PC-3 (cell line): ENCODE measurements at regions not wholly inside any gene's neighbourhood (a gene's known extent, or its start where the extent isn't known, plus 50 kb on each side); places are given as distances from the start of the nearest gene placed in this dataset.

Source experiments
- ATAC-seq: fragments of 200-7000 bp; cut with Tn5 transposase; 2 replicates; pipeline ENCODE4 v1.9.1; 2020; ENCODE audit warnings: mild to moderate bottlenecking, moderate library complexity
- BruUV-seq: library from RNA; stranded (reverse); fragments of 400-500 nt; replicated peaks from 2 replicates; lab custom pipeline; 2021; lab: Mats Ljungman, UMichigan
- CTCF ChIA-PET: fragments of 300-600 bp; sonication (Branson Sonifier 250); formaldehyde crosslinking; loops from one replicate; lab custom pipeline; 2022; ENCODE audit warnings: antibody characterized with exemption; lab: Charles Lee
- POLR2A ChIA-PET: fragments of 300-600 bp; sonication (Branson Sonifier 250); formaldehyde crosslinking; loops from one replicate; lab custom pipeline; 2022; ENCODE audit warnings: antibody characterized with exemption; ENCODE audit not compliant: unreplicated experiment; lab: Charles Lee
- DNase-seq: peaks from one replicate; pipeline ENCODE4 v3.0.0-alpha.2; 2015
- H2AFZ ChIP-seq: fragments of 300-600 bp; sonication (generic); 2 replicates; pipeline ENCODE4 v1.6.0; 2016; ENCODE audit warnings: antibody characterized with exemption, low read length
- H3F3A ChIP-seq: fragments of 300-600 bp; sonication (generic); one replicate; pipeline ENCODE4 v1.6.0; 2017; ENCODE audit warnings: antibody characterized with exemption, low read length, control low read depth, mild to moderate bottlenecking; ENCODE audit not compliant: unreplicated experiment
- H3K27ac ChIP-seq: fragments of 300-600 bp; sonication (generic); 2 replicates; pipeline ENCODE4 v1.5.1; 2016; ENCODE audit warnings: mild to moderate bottlenecking, low read length
- H3K27me3 ChIP-seq: fragments of 300-600 bp; sonication (generic); 2 replicates; pipeline ENCODE4 v1.6.1; 2016; ENCODE audit warnings: low read length, mixed read lengths
- H3K36me3 ChIP-seq: fragments of 300-600 bp; sonication (generic); 2 replicates; pipeline ENCODE4 v1.6.1; 2016; ENCODE audit warnings: low read depth, mixed run types, low read length, mixed read lengths
- H3K4me1 ChIP-seq: fragments of 300-600 bp; sonication (generic); 2 replicates; pipeline ENCODE4 v1.5.1; 2016; ENCODE audit warnings: low read length; ENCODE audit not compliant: insufficient read depth
- H3K4me2 ChIP-seq: fragments of 300-600 bp; sonication (generic); 2 replicates; pipeline ENCODE4 v1.6.0; 2016; ENCODE audit warnings: low read length
- H3K4me3 ChIP-seq: fragments of 300-600 bp; sonication (generic); 2 replicates; pipeline ENCODE4 v1.5.1; 2016; ENCODE audit warnings: mild to moderate bottlenecking, low read length, mixed read lengths
- H3K79me2 ChIP-seq: fragments of 300-600 bp; sonication (generic); 2 replicates; pipeline ENCODE4 v1.6.1; 2017; ENCODE audit warnings: low read length, mixed read lengths
- H3K9ac ChIP-seq: fragments of 300-600 bp; sonication (generic); 2 replicates; pipeline ENCODE4 v1.6.0; 2016; ENCODE audit warnings: mild to moderate bottlenecking, low read length
- H3K9me2 ChIP-seq: fragments of 300-600 bp; sonication (generic); replicated peaks from 2 replicates; pipeline ENCODE4 v1.6.1; 2016; ENCODE audit warnings: mixed run types, low read length, mixed read lengths
- H3K9me3 ChIP-seq: fragments of 300-600 bp; sonication (generic); 2 replicates; pipeline ENCODE4 v1.6.1; 2016; ENCODE audit warnings: low read length, mixed read lengths
- H4K20me1 ChIP-seq: fragments of 300-600 bp; sonication (generic); 2 replicates; pipeline ENCODE4 v1.6.1; 2016; ENCODE audit warnings: low read length, mixed read lengths
- CTCF ChIP-seq: fragments of 300-600 bp; sonication (generic); conservative IDR thresholded peaks from 2 replicates; pipeline ENCODE4 v1.5.1; 2017; ENCODE audit warnings: antibody characterized with exemption, low read depth, mild to moderate bottlenecking, low read length
- EZH2 ChIP-seq: fragments of 300-600 bp; sonication (generic); IDR thresholded peaks from one replicate; pipeline ENCODE4 v1.6.1; 2017; ENCODE audit warnings: antibody characterized with exemption, mild to moderate bottlenecking, low read length; ENCODE audit not compliant: unreplicated experiment
- EZH2phosphoT487 ChIP-seq: fragments of 300-600 bp; sonication (generic); IDR thresholded peaks from 2 replicates; pipeline ENCODE4 v1.6.1; 2018; ENCODE audit warnings: mild to moderate bottlenecking, antibody characterized with exemption, low read length, borderline replicate concordance
- intact Hi-C: fragments of 100-400 bp; cut with micrococcal nuclease; formaldehyde crosslinking; loops from 2 replicates; pipeline ENCODE4 v1.9.0; 2023

- POLR2A ChIA-PET = no interaction called here
- intact Hi-C loops = loop anchor here (1.0 to 10.0 kb wide), 4 partner anchors 41 to 258 kb away; partner anchors contain the start of gene TLN2
- no peaks in the 10 kb centered on the region for H3F3A ChIP-seq
- H3K4me2 ChIP-seq = peak overlapping the region; percentile 6; the same call in 1 of the 2 replicates
- H4K20me1 ChIP-seq = no peaks in the 10 kb centered on the region
- no TSS peak for BruUV-seq
- no peak overlapping the region for H2AFZ ChIP-seq
- TF ChIP-seq CTCF = no peak
- no peak for TF ChIP-seq EZH2phosphoT487
- no peak for TF ChIP-seq EZH2
- CTCF ChIA-PET = interaction anchor here (0.7 kb wide), 1 partner anchor 560 kb away, joined by 8 read pairs; no protein-coding TSS in a partner anchor
- DNase-seq (no peak), ATAC-seq (no peak)
- no peaks in the 10 kb centered on the region for H3K9me2 ChIP-seq
- peak overlapping the region; percentile 43 for H3K27ac ChIP-seq
- no peaks in the 10 kb centered on the region for H3K79me2 ChIP-seq
- H3K4me3 ChIP-seq = no peak overlapping the region
- H3K9ac ChIP-seq = no peak overlapping the region
- H3K36me3 ChIP-seq = no peaks in the 10 kb centered on the region
- no peaks in the 10 kb centered on the region for H3K27me3 ChIP-seq
- peaks cover 17% of the 10 kb centered on the region for H3K4me1 ChIP-seq
- H3K9me3 ChIP-seq = no peaks in the 10 kb centered on the region
Observed at GRCh38 chr15:62647843-62648505, 394.6 kb upstream of the TPM1 start.

- no peak overlapping the region for H3K4me3 ChIP-seq
- no peak for TF ChIP-seq EZH2
- TF ChIP-seq CTCF = peak; percentile 61
- no peaks in the 10 kb centered on the region for H3F3A ChIP-seq
- no peak overlapping the region for H3K4me2 ChIP-seq
- ChIA-PET POLR2A (no interaction called here), CTCF (interaction anchor here (0.7 kb wide), 1 partner anchor 30 kb away, joined by 3 read pairs; no protein-coding TSS in a partner anchor)
- H3K27ac ChIP-seq = no peak overlapping the region
- H3K27me3 ChIP-seq = no peaks in the 10 kb centered on the region
- H4K20me1 ChIP-seq = no peaks in the 10 kb centered on the region
- H3K9ac ChIP-seq = no peak overlapping the region
- H3K9me2 ChIP-seq = no peaks in the 10 kb centered on the region
- no peak for ATAC-seq
- intact Hi-C loops = loop anchor here (10.0 kb wide), 2 partner anchors 94 to 194 kb away; no protein-coding TSS in a partner anchor
- no TSS peak for BruUV-seq
- H2AFZ ChIP-seq = no peak overlapping the region
- no peaks in the 10 kb centered on the region for H3K9me3 ChIP-seq
- no peaks in the 10 kb centered on the region for H3K79me2 ChIP-seq
- peak; percentile 59 for DNase-seq
- H3K4me1 ChIP-seq = peaks cover 17% of the 10 kb centered on the region
- H3K36me3 ChIP-seq = no peaks in the 10 kb centered on the region
Observed at GRCh38 chr15:62648954-62649353, 393.6 kb upstream of the TPM1 start.

GRCh38 chr15:62649793-62650420 lies 392.6 kb upstream of the TPM1 start:
- H3K36me3 ChIP-seq = no peaks in the 10 kb centered on the region
- intact Hi-C loops = loop anchor here (10.0 kb wide), 2 partner anchors 95 to 195 kb away; no protein-coding TSS in a partner anchor
- ChIA-PET CTCF (interaction anchor here (0.7 kb wide), 1 partner anchor 31 kb away, joined by 3 read pairs; no protein-coding TSS in a partner anchor), POLR2A (no interaction called here)
- no peak overlapping the region for H3K4me3 ChIP-seq
- H2AFZ ChIP-seq = no peak overlapping the region
- H3K9me2 ChIP-seq = no peaks in the 10 kb centered on the region
- no peak for TF ChIP-seq EZH2
- no peak for TF ChIP-seq CTCF
- TF ChIP-seq EZH2phosphoT487 = no peak
- BruUV-seq = no TSS peak
- no peak for ATAC-seq
- H3K27ac ChIP-seq = no peak overlapping the region
- no peak overlapping the region for H3K4me2 ChIP-seq
- no peak overlapping the region for H3K9ac ChIP-seq
- H4K20me1 ChIP-seq = no peaks in the 10 kb centered on the region
- no peak for DNase-seq
- H3K27me3 ChIP-seq = no peaks in the 10 kb centered on the region
- no peaks in the 10 kb centered on the region for H3K9me3 ChIP-seq
- no peaks in the 10 kb centered on the region for H3F3A ChIP-seq
- H3K79me2 ChIP-seq = no peaks in the 10 kb centered on the region
- H3K4me1 ChIP-seq = peaks cover 17% of the 10 kb centered on the region
